ENCODE measurements at regions not wholly inside any gene's neighbourhood (a gene's known extent, or its start where the extent isn't known, plus 50 kb on each side); places are given as distances from the start of the nearest gene placed in this dataset.

- no peak for DNase-seq (ENCODE audit: low read depth in 3 of 3, low spot score in 2 of 3)
Observed at GRCh38 chr13:108525827-108526226, 103.6 kb upstream of the MYO16 start.

GRCh38 chr13:108526286-108526685 lies 103.1 kb upstream of the MYO16 start:
- no peak for DNase-seq (ENCODE audit: low read depth in 3 of 3, low spot score in 2 of 3)

- DNase-seq (ENCODE audit: low read depth in 3 of 3, low spot score in 2 of 3): no peak
Observed at GRCh38 chr13:108527844-108528243, 101.6 kb upstream of the MYO16 start.

- no peak for DNase-seq (ENCODE audit: low read depth in 3 of 3, low spot score in 2 of 3)
Observed at GRCh38 chr13:108528303-108528702, 101.1 kb upstream of the MYO16 start.

- no peak for DNase-seq (ENCODE audit: low read depth in 3 of 3, low spot score in 2 of 3)
Observed at GRCh38 chr13:108533842-108534241, 95.6 kb upstream of the MYO16 start.

- no peak for DNase-seq (ENCODE audit: low read depth in 3 of 3, low spot score in 2 of 3)
Observed at GRCh38 chr13:108534728-108535127, 94.7 kb upstream of the MYO16 start.

- no peak for DNase-seq (ENCODE audit: low read depth in 3 of 3, low spot score in 2 of 3)
Observed at GRCh38 chr13:108549934-108550333, 79.5 kb upstream of the MYO16 start.

GRCh38 chr13:108551674-108552073 lies 77.7 kb upstream of the MYO16 start:
- DNase-seq (ENCODE audit: low read depth in 3 of 3, low spot score in 2 of 3): no peak

- no peak for DNase-seq (ENCODE audit: low read depth in 3 of 3, low spot score in 2 of 3)
Observed at GRCh38 chr13:108558489-108558888, 70.9 kb upstream of the MYO16 start.

GRCh38 chr13:108560093-108560492 lies 69.3 kb upstream of the MYO16 start:
- DNase-seq (ENCODE audit: low read depth in 3 of 3, low spot score in 2 of 3): no peak

GRCh38 chr13:108561149-108561548 lies 68.3 kb upstream of the MYO16 start:
- no peak for DNase-seq (ENCODE audit: low read depth in 3 of 3, low spot score in 2 of 3)

GRCh38 chr13:108566413-108567170 lies 62.8 kb upstream of the MYO16 start:
- no peak for DNase-seq (ENCODE audit: low read depth in 3 of 3, low spot score in 2 of 3)

- DNase-seq (ENCODE audit: low read depth in 3 of 3, low spot score in 2 of 3): no peak
Observed at GRCh38 chr13:108572782-108573211, 56.6 kb upstream of the MYO16 start.

- no peak for DNase-seq (ENCODE audit: low read depth in 3 of 3, low spot score in 2 of 3)
Observed at GRCh38 chr13:108573455-108573854, 56.0 kb upstream of the MYO16 start.

GRCh38 chr13:108574856-108575255 lies 54.6 kb upstream of the MYO16 start:
- DNase-seq (ENCODE audit: low read depth in 3 of 3, low spot score in 2 of 3): no peak

GRCh38 chr13:108575430-108575829 lies 54.0 kb upstream of the MYO16 start:
- no peak for DNase-seq (ENCODE audit: low read depth in 3 of 3, low spot score in 2 of 3)
